Calu3 (cell line): ENCODE measurements at regions not wholly inside any gene's neighbourhood (a gene's known extent, or its start where the extent isn't known, plus 50 kb on each side); places are given as distances from the start of the nearest gene placed in this dataset.

Experiments used
- BruUV-seq: library from RNA; stranded (reverse); fragments of 400-500 nt; replicated peaks from 2 replicates; lab custom pipeline; 2021; lab: Mats Ljungman, UMichigan
- CTCF ChIA-PET: fragments of 300-600 bp; sonication (Branson Sonifier 250); formaldehyde crosslinking; loops from one replicate; lab custom pipeline; 2022; ENCODE audit warnings: antibody characterized with exemption; lab: Charles Lee
- DNase-seq: peaks from one replicate; pipeline ENCODE4 v3.0.0; 2022
- H3K27ac Mint-ChIP-seq: one replicate; pipeline ENCODE4 v1.8.0; 2022; ENCODE audit warnings: mixed read lengths; ENCODE audit not compliant: unreplicated experiment
- H3K27me3 Mint-ChIP-seq: one replicate; pipeline ENCODE4 v1.8.0; 2022; ENCODE audit warnings: mixed read lengths; ENCODE audit not compliant: unreplicated experiment
- H3K36me3 Mint-ChIP-seq: one replicate; pipeline ENCODE4 v1.8.0; 2022; ENCODE audit warnings: mild to moderate bottlenecking, moderate library complexity, mixed read lengths; ENCODE audit not compliant: insufficient read depth, unreplicated experiment
- H3K4me1 Mint-ChIP-seq: one replicate; pipeline ENCODE4 v1.8.0; 2022; ENCODE audit warnings: mild to moderate bottlenecking, low read depth, mixed read lengths; ENCODE audit not compliant: unreplicated experiment
- H3K4me3 Mint-ChIP-seq: one replicate; pipeline ENCODE4 v1.8.0; 2022; ENCODE audit warnings: mild to moderate bottlenecking, low read depth, moderate library complexity, mixed read lengths; ENCODE audit not compliant: unreplicated experiment
- H3K9me3 Mint-ChIP-seq: one replicate; pipeline ENCODE4 v1.8.0; 2022; ENCODE audit warnings: low read depth, mixed read lengths; ENCODE audit not compliant: unreplicated experiment
- intact Hi-C: fragments of 100-400 bp; cut with micrococcal nuclease; formaldehyde crosslinking; loops from one replicate; pipeline ENCODE4 v1.10.0; 2022; ENCODE audit not compliant: unreplicated experiment
- TF ChIP-seq, protein P1 (sequence below): fragments of 200-600 bp; IDR thresholded peaks from one replicate; pipeline ENCODE4 v1.8.0; 2022; ENCODE audit warnings: antibody characterized with exemption; ENCODE audit not compliant: unreplicated experiment

DNA sequence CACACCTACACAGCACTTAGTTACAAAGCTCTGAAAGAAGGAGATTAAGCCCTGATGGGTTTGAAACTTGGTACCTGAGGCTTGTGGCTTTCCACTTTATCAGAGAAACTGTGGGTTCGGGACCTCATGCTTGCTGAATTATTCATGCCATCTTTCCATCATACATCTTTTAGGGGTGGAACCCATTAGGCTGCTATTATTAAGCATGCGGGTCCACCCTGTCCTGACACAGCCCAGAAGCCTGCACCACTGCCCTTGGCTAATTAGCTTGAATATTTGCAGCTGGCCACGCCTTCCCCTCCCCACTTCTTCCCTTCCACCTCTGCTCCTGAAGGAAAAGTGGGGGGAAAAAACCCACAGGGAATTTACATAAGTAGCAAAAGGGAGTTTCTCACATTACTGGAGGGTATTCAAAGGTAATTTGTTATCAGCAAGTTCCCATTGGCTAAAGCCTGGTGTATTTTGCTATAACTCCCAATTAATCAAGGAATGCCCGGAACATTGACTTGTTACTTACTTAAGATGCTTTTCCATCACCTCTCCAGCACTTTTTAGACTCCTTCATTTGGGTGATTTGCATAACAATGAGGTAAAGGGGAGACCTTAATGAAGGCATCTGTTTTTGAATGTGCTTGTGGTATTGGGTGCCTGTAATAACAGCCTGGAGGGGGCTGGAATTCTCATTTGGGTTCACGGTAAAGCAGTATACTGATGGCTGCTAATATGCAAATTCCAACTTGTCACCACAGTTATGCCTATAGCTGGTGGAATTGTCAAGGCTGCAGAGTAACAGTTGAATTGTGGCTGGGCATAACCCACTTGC lies 231.7 kb upstream of the GATB start:
- DNase-seq: no peak
- CTCF ChIA-PET: no interaction called here
- Mint-ChIP-seq H3K4me3 (no peak overlapping the region), H3K4me1 (no peaks in the 10 kb centered on the region), H3K36me3 (no peaks in the 10 kb centered on the region), H3K9me3 (no peaks in the 10 kb centered on the region), H3K27ac (no peak overlapping the region), H3K27me3 (no peaks in the 10 kb centered on the region)
- TF ChIP-seq, protein P1, sequence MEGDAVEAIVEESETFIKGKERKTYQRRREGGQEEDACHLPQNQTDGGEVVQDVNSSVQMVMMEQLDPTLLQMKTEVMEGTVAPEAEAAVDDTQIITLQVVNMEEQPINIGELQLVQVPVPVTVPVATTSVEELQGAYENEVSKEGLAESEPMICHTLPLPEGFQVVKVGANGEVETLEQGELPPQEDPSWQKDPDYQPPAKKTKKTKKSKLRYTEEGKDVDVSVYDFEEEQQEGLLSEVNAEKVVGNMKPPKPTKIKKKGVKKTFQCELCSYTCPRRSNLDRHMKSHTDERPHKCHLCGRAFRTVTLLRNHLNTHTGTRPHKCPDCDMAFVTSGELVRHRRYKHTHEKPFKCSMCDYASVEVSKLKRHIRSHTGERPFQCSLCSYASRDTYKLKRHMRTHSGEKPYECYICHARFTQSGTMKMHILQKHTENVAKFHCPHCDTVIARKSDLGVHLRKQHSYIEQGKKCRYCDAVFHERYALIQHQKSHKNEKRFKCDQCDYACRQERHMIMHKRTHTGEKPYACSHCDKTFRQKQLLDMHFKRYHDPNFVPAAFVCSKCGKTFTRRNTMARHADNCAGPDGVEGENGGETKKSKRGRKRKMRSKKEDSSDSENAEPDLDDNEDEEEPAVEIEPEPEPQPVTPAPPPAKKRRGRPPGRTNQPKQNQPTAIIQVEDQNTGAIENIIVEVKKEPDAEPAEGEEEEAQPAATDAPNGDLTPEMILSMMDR: no peak
- no TSS peak for BruUV-seq
- intact Hi-C loops: no loop called here

DNA sequence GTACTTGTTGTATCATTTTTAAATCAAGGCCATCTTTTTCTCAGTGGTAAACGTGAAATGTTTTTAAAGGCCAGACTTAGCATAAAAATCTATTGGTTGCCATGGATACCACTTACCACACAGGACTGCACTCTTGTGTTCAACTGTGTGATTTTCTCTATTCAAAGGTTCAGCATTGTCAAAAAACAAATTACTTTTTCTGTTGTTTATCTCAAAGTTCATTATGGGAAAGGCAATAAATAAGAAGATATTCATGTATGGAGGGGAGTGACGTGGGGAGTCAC lies 231.0 kb upstream of the GATB start:
- Mint-ChIP-seq H3K9me3 (no peaks in the 10 kb centered on the region), H3K27me3 (peaks cover 6% of the 10 kb centered on the region), H3K27ac (no peak overlapping the region), H3K4me1 (no peaks in the 10 kb centered on the region), H3K4me3 (no peak overlapping the region), H3K36me3 (no peaks in the 10 kb centered on the region)
- no TSS peak for BruUV-seq
- CTCF ChIA-PET: no interaction called here
- intact Hi-C loops: no loop called here
- no peak for DNase-seq
- TF ChIP-seq, protein P1: no peak

DNA sequence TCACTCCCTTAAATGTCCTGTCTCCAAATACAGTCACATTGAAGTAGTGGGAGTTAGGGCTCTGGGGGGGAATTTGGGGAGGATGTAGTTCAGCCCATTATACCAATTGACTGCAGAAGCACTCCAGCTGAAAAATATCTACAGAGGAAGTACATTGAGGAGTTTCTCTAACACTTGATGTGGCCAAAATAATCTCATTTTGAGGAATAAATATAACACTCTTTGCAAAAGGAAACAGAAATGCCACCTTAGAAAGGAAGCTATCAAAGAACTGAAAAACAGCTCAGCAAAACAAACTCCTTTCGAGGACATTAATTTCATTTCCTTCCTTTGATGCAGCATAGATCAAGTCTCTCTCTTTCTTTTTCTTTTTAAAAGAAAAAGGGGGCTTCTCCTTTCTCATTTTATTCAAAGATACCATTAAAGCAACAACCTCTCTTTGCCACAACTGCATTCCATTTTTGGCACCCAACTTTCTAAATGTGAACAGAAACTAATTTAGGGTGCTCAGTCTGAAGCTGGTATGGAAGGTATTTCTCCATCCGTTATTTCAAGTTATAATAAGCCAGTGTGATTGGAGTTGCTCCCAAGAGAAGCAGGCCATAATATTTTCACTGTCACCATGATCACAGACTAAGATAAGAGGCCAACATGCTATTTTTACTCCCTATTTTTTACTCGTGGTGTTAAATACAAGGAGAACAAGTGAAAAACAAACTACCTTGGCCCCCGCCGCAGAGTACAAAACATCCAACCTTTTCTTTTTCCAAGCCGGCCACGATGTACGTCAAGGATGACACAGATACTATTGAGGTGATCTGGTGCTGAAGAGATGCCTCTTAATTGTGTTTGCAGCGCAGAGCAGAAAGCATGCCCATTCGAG lies 230.4 kb upstream of the GATB start:
- DNase-seq: no peak
- no peaks in the 10 kb centered on the region for H3K4me1 Mint-ChIP-seq
- BruUV-seq: no TSS peak
- no peaks in the 10 kb centered on the region for H3K9me3 Mint-ChIP-seq
- no peaks in the 10 kb centered on the region for H3K36me3 Mint-ChIP-seq
- intact Hi-C loops: no loop called here
- H3K27me3 Mint-ChIP-seq: peaks cover 12% of the 10 kb centered on the region
- CTCF ChIA-PET: interaction anchor here (0.6 kb wide), 1 partner anchor 287 kb away, joined by 3 read pairs; no protein-coding TSS in a partner anchor
- TF ChIP-seq, protein P1: no peak
- no peak overlapping the region for H3K27ac Mint-ChIP-seq
- no peak overlapping the region for H3K4me3 Mint-ChIP-seq

DNA sequence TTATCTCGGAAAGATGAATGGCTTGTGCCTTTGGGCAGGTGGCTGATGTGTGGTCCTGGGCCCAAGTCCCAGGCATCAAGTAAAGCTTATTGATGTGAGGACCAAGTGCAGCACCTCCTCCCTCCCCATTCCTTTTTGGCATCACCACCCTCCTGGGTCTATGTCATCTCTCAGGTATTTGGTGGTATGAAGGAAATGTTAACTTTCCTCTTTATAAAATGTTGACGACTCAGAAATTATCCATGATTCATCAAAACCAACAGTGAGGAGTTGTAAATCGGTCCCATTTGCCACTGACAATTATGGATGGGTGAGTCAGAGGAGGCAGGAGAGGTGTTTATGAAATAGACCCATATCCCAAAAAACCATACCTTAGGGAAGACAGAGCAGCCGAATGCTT lies 229.4 kb upstream of the GATB start:
- TF ChIP-seq, protein P1: no peak
- BruUV-seq: no TSS peak
- Mint-ChIP-seq H3K4me1 (no peaks in the 10 kb centered on the region), H3K27ac (no peak overlapping the region), H3K27me3 (peaks cover 14% of the 10 kb centered on the region), H3K4me3 (no peak overlapping the region), H3K9me3 (no peaks in the 10 kb centered on the region), H3K36me3 (no peaks in the 10 kb centered on the region)
- CTCF ChIA-PET: no interaction called here
- intact Hi-C loops: no loop called here
- no peak for DNase-seq
